Neuronal stem cell (in vitro differentiated cells): ENCODE measurements at regions not wholly inside any gene's neighbourhood (a gene's known extent, or its start where the extent isn't known, plus 50 kb on each side); places are given as distances from the start of the nearest gene placed in this dataset.

Experiments
- DNase-seq: peaks from one replicate; pipeline ENCODE4 v3.0.0-alpha.2; 2013; ENCODE audit warnings: low spot score
- H2AFZ ChIP-seq: one replicate; pipeline ENCODE4 v1.6.1; 2013; ENCODE audit warnings: mild to moderate bottlenecking, low read length, inconsistent platforms
- H2AK5ac ChIP-seq: 2 replicates; pipeline ENCODE4 v1.6.1; 2013; ENCODE audit warnings: low read depth, mild to moderate bottlenecking, inconsistent platforms, low read length, moderate library complexity, mixed read lengths
- H2BK120ac ChIP-seq: 2 replicates; pipeline ENCODE4 v1.6.1; 2013; ENCODE audit warnings: low read depth, mild to moderate bottlenecking, inconsistent platforms, low read length, moderate library complexity, mixed read lengths
- H2BK12ac ChIP-seq: one replicate; pipeline ENCODE4 v1.6.1; 2013; ENCODE audit warnings: low read length, inconsistent platforms
- H2BK15ac ChIP-seq: 2 replicates; pipeline ENCODE4 v1.6.1; 2013; ENCODE audit warnings: mild to moderate bottlenecking, low read length, inconsistent platforms, mixed read lengths
- H2BK5ac ChIP-seq: one replicate; pipeline ENCODE4 v1.6.1; 2013; ENCODE audit warnings: inconsistent platforms, mild to moderate bottlenecking, low read length, moderate library complexity
- H3K14ac ChIP-seq: one replicate; pipeline ENCODE4 v1.6.1; 2013; ENCODE audit warnings: low read length, inconsistent platforms
- H3K18ac ChIP-seq: 2 replicates; pipeline ENCODE4 v1.6.1; 2013; ENCODE audit warnings: low read length, inconsistent platforms
- H3K23ac ChIP-seq: 2 replicates; pipeline ENCODE4 v1.6.1; 2013; ENCODE audit warnings: low read depth, mild to moderate bottlenecking, mixed read lengths, low read length, inconsistent platforms; ENCODE audit not compliant: poor library complexity
- H3K27ac ChIP-seq: replicated peaks from 3 replicates; pipeline ENCODE4 v1.5.1; 2013; ENCODE audit warnings: low read length, inconsistent platforms
- H3K27me3 ChIP-seq, 3 experiments: 2 replicates each; pipeline ENCODE4 v1.6.1; 2013; ENCODE audit warnings: low read length in 3 of 3, mild to moderate bottlenecking in 2 of 3, inconsistent platforms in 1 of 3, low read depth in 1 of 3, mixed read lengths in 1 of 3, moderate library complexity in 1 of 3; ENCODE audit not compliant: control insufficient read depth in 3 of 3, insufficient read depth in 3 of 3
- H3K36me3 ChIP-seq, 2 donors: replicated peaks in 1 of 2; 2 replicates each; pipeline ENCODE4 v1.6.1; 2013; ENCODE audit warnings: low read length in 2 of 2; ENCODE audit not compliant: control insufficient read depth in 2 of 2, insufficient read depth in 2 of 2
- H3K4ac ChIP-seq: 2 replicates; pipeline ENCODE4 v1.6.1; 2013; ENCODE audit warnings: inconsistent platforms, mild to moderate bottlenecking, low read length, moderate library complexity
- H3K4me1 ChIP-seq, 2 donors: 1 replicate in 1 of 2; 2 replicates in 1 of 2; pipeline ENCODE4 v1.6.1; 2013; ENCODE audit warnings: low read length in 2 of 2, low read depth in 1 of 2; ENCODE audit not compliant: control insufficient read depth in 2 of 2, insufficient read depth in 1 of 2
- H3K4me2 ChIP-seq: one replicate; pipeline ENCODE4 v1.6.1; 2013; ENCODE audit warnings: mild to moderate bottlenecking, low read length, inconsistent platforms; ENCODE audit not compliant: insufficient read depth, poor library complexity, severe bottlenecking
- H3K4me3 ChIP-seq, 2 donors: 2 replicates each; pipeline ENCODE4 v1.5.1; 2013; ENCODE audit warnings: low read length in 2 of 2, mild to moderate bottlenecking in 2 of 2, inconsistent platforms in 1 of 2, moderate library complexity in 1 of 2
- H3K79me1 ChIP-seq: one replicate; pipeline ENCODE4 v1.6.1; 2013; ENCODE audit warnings: low read depth, mild to moderate bottlenecking, inconsistent platforms, low read length, moderate library complexity
- H3K9ac ChIP-seq: one replicate; pipeline ENCODE4 v1.6.1; 2013; ENCODE audit warnings: mild to moderate bottlenecking, low read depth, low read length, inconsistent platforms; ENCODE audit not compliant: poor library complexity
- H3K9me3 ChIP-seq, 2 donors: replicated peaks in 1 of 2; 2 replicates each; pipeline versions ENCODE3 to v1.6.1; 2013; ENCODE audit warnings: low read length in 2 of 2, mild to moderate bottlenecking in 2 of 2, inconsistent platforms in 1 of 2, low read depth in 1 of 2, mixed read lengths in 1 of 2, moderate library complexity in 1 of 2; ENCODE audit not compliant: control insufficient read depth in 2 of 2, insufficient read depth in 1 of 2
- H4K8ac ChIP-seq: one replicate; pipeline ENCODE4 v1.6.1; 2013; ENCODE audit warnings: low read depth, mild to moderate bottlenecking, inconsistent platforms, low read length, moderate library complexity
- H4K91ac ChIP-seq: one replicate; pipeline ENCODE4 v1.6.1; 2013; ENCODE audit warnings: low read length, low read depth, mild to moderate bottlenecking, inconsistent platforms; ENCODE audit not compliant: poor library complexity
- WGBS, 2 donors: extraction: QIAGEN DNeasy Blood & Tissue Kit; methylation state at CpG; one replicate each; pipeline ENCODE4 v1.1.7; 2013; ENCODE audit warnings: missing lambda C conversion rate in 2 of 2, mixed read lengths in 1 of 2; ENCODE audit not compliant: insufficient read length in 2 of 2, insufficient replicate concordance in 1 of 2; ENCODE audit errors: extremely low coverage in 2 of 2; 5-methylcytosine and 5-hydroxymethylcytosine counted together

- no peak for DNase-seq
- Histone ChIP-seq H3K4me2 (no peak overlapping the region), H2BK5ac (no peak overlapping the region), H3K23ac (no peak overlapping the region), H3K79me1 (no peaks in the 10 kb centered on the region), H2BK12ac (no peak overlapping the region), H3K4ac (no peak overlapping the region), H3K4me3 (no peak overlapping the region), H3K18ac (no peak overlapping the region), H3K27ac (no peak overlapping the region), H2AK5ac (no peak overlapping the region), H3K27me3 (no peaks in the 10 kb centered on the region), H4K91ac (no peak overlapping the region), H4K8ac (no peak overlapping the region), H3K9me3 (no peaks in the 10 kb centered on the region), H3K9ac (no peak overlapping the region), H2AFZ (no peak overlapping the region), H2BK15ac (no peak overlapping the region), H3K36me3 (no peaks in the 10 kb centered on the region), H2BK120ac (no peak overlapping the region), H3K14ac (no peak overlapping the region), H3K4me1 (no peaks in the 10 kb centered on the region)
- WGBS, 2 donors: no CpG with 5 or more reads among the region's 2 CpGs
Observed at GRCh38 chr11:21774212-21774611, 418.7 kb upstream of the ANO5 start.

- Histone ChIP-seq H3K9me3 (no peaks in the 10 kb centered on the region), H3K4ac (no peak overlapping the region), H3K4me3 (no peak overlapping the region), H4K8ac (no peak overlapping the region), H2BK120ac (no peak overlapping the region), H3K18ac (no peak overlapping the region), H3K79me1 (no peaks in the 10 kb centered on the region), H2BK12ac (no peak overlapping the region), H3K4me2 (no peak overlapping the region), H2AK5ac (no peak overlapping the region), H3K9ac (no peak overlapping the region), H3K36me3 (no peaks in the 10 kb centered on the region), H3K23ac (no peak overlapping the region), H2BK5ac (no peak overlapping the region), H4K91ac (no peak overlapping the region), H3K27me3 (no peaks in the 10 kb centered on the region), H3K27ac (no peak overlapping the region), H2AFZ (no peak overlapping the region), H2BK15ac (no peak overlapping the region), H3K4me1 (no peaks in the 10 kb centered on the region), H3K14ac (no peak overlapping the region)
- no peak for DNase-seq
Observed at GRCh38 chr11:21775911-21776310, 417.0 kb upstream of the ANO5 start.

GRCh38 chr11:21783954-21784353, 408.9 kb upstream of the ANO5 start:
- Histone ChIP-seq H3K4me2 (no peak overlapping the region), H3K4ac (no peak overlapping the region), H3K79me1 (no peaks in the 10 kb centered on the region), H4K91ac (no peak overlapping the region), H3K9me3 (no peaks in the 10 kb centered on the region), H3K18ac (no peak overlapping the region), H3K36me3 (no peaks in the 10 kb centered on the region), H3K27ac (no peak overlapping the region), H3K4me3 (no peak overlapping the region), H2AK5ac (no peak overlapping the region), H2BK12ac (no peak overlapping the region), H3K27me3 (no peaks in the 10 kb centered on the region), H3K9ac (no peak overlapping the region), H3K4me1 (no peaks in the 10 kb centered on the region), H2BK5ac (no peak overlapping the region), H2BK15ac (no peak overlapping the region), H4K8ac (no peak overlapping the region), H2AFZ (no peak overlapping the region), H3K14ac (no peak overlapping the region), H3K23ac (no peak overlapping the region), H2BK120ac (no peak overlapping the region)
- no peak for DNase-seq
- WGBS, 2 donors: no CpG with 5 or more reads among the region's 4 CpGs

GRCh38 chr11:21785351-21785750, 407.5 kb upstream of the ANO5 start:
- Histone ChIP-seq H2AFZ (no peak overlapping the region), H3K14ac (no peak overlapping the region), H3K27me3 (no peaks in the 10 kb centered on the region), H4K91ac (no peak overlapping the region), H3K4me2 (no peak overlapping the region), H3K23ac (no peak overlapping the region), H3K27ac (no peak overlapping the region), H3K36me3 (no peaks in the 10 kb centered on the region), H3K4me3 (no peak overlapping the region), H3K9ac (no peak overlapping the region), H2AK5ac (no peak overlapping the region), H3K4ac (no peak overlapping the region), H2BK120ac (no peak overlapping the region), H3K4me1 (no peaks in the 10 kb centered on the region), H3K9me3 (no peaks in the 10 kb centered on the region), H2BK5ac (no peak overlapping the region), H2BK12ac (no peak overlapping the region), H3K79me1 (no peaks in the 10 kb centered on the region), H2BK15ac (no peak overlapping the region), H4K8ac (no peak overlapping the region), H3K18ac (no peak overlapping the region)
- WGBS, 2 donors: no CpG with 5 or more reads among the region's 3 CpGs
- DNase-seq: no peak
